ENCODE measurements at regions not wholly inside any gene's neighbourhood (a gene's known extent, or its start where the extent isn't known, plus 50 kb on each side); places are given as distances from the start of the nearest gene placed in this dataset.

- no peaks in the 10 kb centered on the region for H3K9me3 ChIP-seq (ENCODE audit: control insufficient read depth, low read length)
- no peaks in the 10 kb centered on the region for H3K27me3 ChIP-seq (ENCODE audit: control insufficient read depth, insufficient read depth, low read length)
- no peaks in the 10 kb centered on the region for H3K4me1 ChIP-seq (ENCODE audit: control insufficient read depth, insufficient read depth, low read length)
- no peak overlapping the region for H3K9ac ChIP-seq (ENCODE audit: low read length)
- H3K4me3 ChIP-seq (ENCODE audit: low read length): no peak overlapping the region
- no peaks in the 10 kb centered on the region for H3K36me3 ChIP-seq (ENCODE audit: control insufficient read depth, insufficient read depth, low read length)
These were observed 453.9 kb downstream of the COG6 start for GRCh38 chr13:40109351-40109844.

- H3K9ac ChIP-seq (ENCODE audit: low read length): no peak overlapping the region
- peaks cover 15% of the 10 kb centered on the region for H3K4me1 ChIP-seq (ENCODE audit: control insufficient read depth, insufficient read depth, low read length)
- no peaks in the 10 kb centered on the region for H3K27me3 ChIP-seq (ENCODE audit: control insufficient read depth, insufficient read depth, low read length)
- H3K4me3 ChIP-seq (ENCODE audit: low read length): no peak overlapping the region
- no peaks in the 10 kb centered on the region for H3K36me3 ChIP-seq (ENCODE audit: control insufficient read depth, insufficient read depth, low read length)
- H3K9me3 ChIP-seq (ENCODE audit: control insufficient read depth, low read length): no peaks in the 10 kb centered on the region
These were observed 458.3 kb downstream of the COG6 start for GRCh38 chr13:40113643-40114304.

GRCh38 chr13:40114305-40114896 lies 458.9 kb downstream of the COG6 start:
- H3K9ac ChIP-seq (ENCODE audit: low read length): no peak overlapping the region
- no peaks in the 10 kb centered on the region for H3K9me3 ChIP-seq (ENCODE audit: control insufficient read depth, low read length)
- peaks cover 15% of the 10 kb centered on the region for H3K4me1 ChIP-seq (ENCODE audit: control insufficient read depth, insufficient read depth, low read length)
- no peaks in the 10 kb centered on the region for H3K27me3 ChIP-seq (ENCODE audit: control insufficient read depth, insufficient read depth, low read length)
- no peak overlapping the region for H3K4me3 ChIP-seq (ENCODE audit: low read length)
- no peaks in the 10 kb centered on the region for H3K36me3 ChIP-seq (ENCODE audit: control insufficient read depth, insufficient read depth, low read length)

- Histone ChIP-seq H3K36me3 (ENCODE audit: control insufficient read depth, insufficient read depth, low read length) (no peaks in the 10 kb centered on the region), H3K4me3 (ENCODE audit: low read length) (no peak overlapping the region), H3K9ac (ENCODE audit: low read length) (no peak overlapping the region), H3K27me3 (ENCODE audit: control insufficient read depth, insufficient read depth, low read length) (no peaks in the 10 kb centered on the region), H3K4me1 (ENCODE audit: control insufficient read depth, insufficient read depth, low read length) (peaks cover 15% of the 10 kb centered on the region), H3K9me3 (ENCODE audit: control insufficient read depth, low read length) (no peaks in the 10 kb centered on the region)
These were observed 460.0 kb downstream of the COG6 start for GRCh38 chr13:40115426-40115825.

- Histone ChIP-seq H3K27me3 (ENCODE audit: control insufficient read depth, insufficient read depth, low read length) (no peaks in the 10 kb centered on the region), H3K36me3 (ENCODE audit: control insufficient read depth, insufficient read depth, low read length) (no peaks in the 10 kb centered on the region), H3K9ac (ENCODE audit: low read length) (no peak overlapping the region), H3K4me1 (ENCODE audit: control insufficient read depth, insufficient read depth, low read length) (peaks cover 15% of the 10 kb centered on the region), H3K4me3 (ENCODE audit: low read length) (no peak overlapping the region), H3K9me3 (ENCODE audit: control insufficient read depth, low read length) (no peaks in the 10 kb centered on the region)
These were observed 460.5 kb downstream of the COG6 start for GRCh38 chr13:40116008-40116407.

GRCh38 chr13:40118337-40118736 lies 462.9 kb downstream of the COG6 start:
- Histone ChIP-seq H3K4me1 (ENCODE audit: control insufficient read depth, insufficient read depth, low read length) (peaks cover 15% of the 10 kb centered on the region), H3K27me3 (ENCODE audit: control insufficient read depth, insufficient read depth, low read length) (no peaks in the 10 kb centered on the region), H3K9me3 (ENCODE audit: control insufficient read depth, low read length) (no peaks in the 10 kb centered on the region), H3K4me3 (ENCODE audit: low read length) (no peak overlapping the region), H3K36me3 (ENCODE audit: control insufficient read depth, insufficient read depth, low read length) (no peaks in the 10 kb centered on the region), H3K9ac (ENCODE audit: low read length) (no peak overlapping the region)

GRCh38 chr13:40119852-40120251 lies 464.4 kb downstream of the COG6 start:
- Histone ChIP-seq H3K4me1 (ENCODE audit: control insufficient read depth, insufficient read depth, low read length) (peaks cover 11% of the 10 kb centered on the region), H3K36me3 (ENCODE audit: control insufficient read depth, insufficient read depth, low read length) (no peaks in the 10 kb centered on the region), H3K9me3 (ENCODE audit: control insufficient read depth, low read length) (no peaks in the 10 kb centered on the region), H3K4me3 (ENCODE audit: low read length) (no peak overlapping the region), H3K27me3 (ENCODE audit: control insufficient read depth, insufficient read depth, low read length) (no peaks in the 10 kb centered on the region), H3K9ac (ENCODE audit: low read length) (no peak overlapping the region)

GRCh38 chr13:40120288-40120687 lies 464.8 kb downstream of the COG6 start:
- Histone ChIP-seq H3K9me3 (ENCODE audit: control insufficient read depth, low read length) (no peaks in the 10 kb centered on the region), H3K4me3 (ENCODE audit: low read length) (no peak overlapping the region), H3K4me1 (ENCODE audit: control insufficient read depth, insufficient read depth, low read length) (peaks cover 7% of the 10 kb centered on the region), H3K36me3 (ENCODE audit: control insufficient read depth, insufficient read depth, low read length) (no peaks in the 10 kb centered on the region), H3K9ac (ENCODE audit: low read length) (no peak overlapping the region), H3K27me3 (ENCODE audit: control insufficient read depth, insufficient read depth, low read length) (no peaks in the 10 kb centered on the region)

- Histone ChIP-seq H3K36me3 (ENCODE audit: control insufficient read depth, insufficient read depth, low read length) (no peaks in the 10 kb centered on the region), H3K27me3 (ENCODE audit: control insufficient read depth, insufficient read depth, low read length) (no peaks in the 10 kb centered on the region), H3K4me1 (ENCODE audit: control insufficient read depth, insufficient read depth, low read length) (peaks cover 2% of the 10 kb centered on the region), H3K4me3 (ENCODE audit: low read length) (no peak overlapping the region), H3K9me3 (ENCODE audit: control insufficient read depth, low read length) (no peaks in the 10 kb centered on the region), H3K9ac (ENCODE audit: low read length) (no peak overlapping the region)
These were observed 465.3 kb downstream of the COG6 start for GRCh38 chr13:40120781-40121180.

GRCh38 chr13:40121722-40122121 lies 466.3 kb downstream of the COG6 start:
- Histone ChIP-seq H3K27me3 (ENCODE audit: control insufficient read depth, insufficient read depth, low read length) (no peaks in the 10 kb centered on the region), H3K4me3 (ENCODE audit: low read length) (no peak overlapping the region), H3K9me3 (ENCODE audit: control insufficient read depth, low read length) (no peaks in the 10 kb centered on the region), H3K36me3 (ENCODE audit: control insufficient read depth, insufficient read depth, low read length) (no peaks in the 10 kb centered on the region), H3K9ac (ENCODE audit: low read length) (no peak overlapping the region), H3K4me1 (ENCODE audit: control insufficient read depth, insufficient read depth, low read length) (no peaks in the 10 kb centered on the region)

- H3K9me3 ChIP-seq (ENCODE audit: control insufficient read depth, low read length): no peaks in the 10 kb centered on the region
- H3K27me3 ChIP-seq (ENCODE audit: control insufficient read depth, insufficient read depth, low read length): no peaks in the 10 kb centered on the region
- no peaks in the 10 kb centered on the region for H3K36me3 ChIP-seq (ENCODE audit: control insufficient read depth, insufficient read depth, low read length)
- H3K4me3 ChIP-seq (ENCODE audit: low read length): no peak overlapping the region
- no peak overlapping the region for H3K9ac ChIP-seq (ENCODE audit: low read length)
- no peaks in the 10 kb centered on the region for H3K4me1 ChIP-seq (ENCODE audit: control insufficient read depth, insufficient read depth, low read length)
These were observed 468.6 kb downstream of the COG6 start for GRCh38 chr13:40123962-40124632.

- no peaks in the 10 kb centered on the region for H3K36me3 ChIP-seq (ENCODE audit: control insufficient read depth, insufficient read depth, low read length)
- no peak overlapping the region for H3K4me3 ChIP-seq (ENCODE audit: low read length)
- no peak overlapping the region for H3K9ac ChIP-seq (ENCODE audit: low read length)
- no peaks in the 10 kb centered on the region for H3K9me3 ChIP-seq (ENCODE audit: control insufficient read depth, low read length)
- H3K27me3 ChIP-seq (ENCODE audit: control insufficient read depth, insufficient read depth, low read length): no peaks in the 10 kb centered on the region
- no peaks in the 10 kb centered on the region for H3K4me1 ChIP-seq (ENCODE audit: control insufficient read depth, insufficient read depth, low read length)
These were observed 469.2 kb downstream of the COG6 start for GRCh38 chr13:40124633-40125015.
